Fibroblast of lung (primary cell): ENCODE measurements at regions not wholly inside any gene's neighbourhood (a gene's known extent, or its start where the extent isn't known, plus 50 kb on each side); places are given as distances from the start of the nearest gene placed in this dataset.
"Not testable (repeated sequence)": the region's sequence is repeated elsewhere in the genome, so short reads cannot be mapped to it uniquely, and the experiment has no call there.

Experiments used
- CTCF ChIP-seq, 2 donors: IDR thresholded peaks in 1 of 2; conservative IDR thresholded peaks in 1 of 2; 1 replicate in 1 of 2; 2 replicates in 1 of 2; pipeline ENCODE4 v1.5.1; 2011 to 2012; ENCODE audit warnings: low read length in 2 of 2, control low read depth in 1 of 2, inconsistent platforms in 1 of 2, low read depth in 1 of 2, mild to moderate bottlenecking in 1 of 2
- EZH2 ChIP-seq: IDR thresholded peaks from 2 replicates; pipeline ENCODE4 v1.5.1; 2012; ENCODE audit warnings: low read length, control low read depth, mild to moderate bottlenecking; ENCODE audit errors: missing control alignments

- not testable (repeated sequence) for TF ChIP-seq CTCF (conservative IDR thresholded peaks at IDR 0.05 in 1 of 2, IDR thresholded peaks at IDR 0.05 in 1 of 2; ENCODE audit: low read depth in 1 of 2, low read length in 2 of 2); EZH2
These were observed 172.6 kb downstream of the CEMIP2 start for GRCh38 chr9:71595762-71596161.
